ENCODE measurements at regions not wholly inside any gene's neighbourhood (a gene's known extent, or its start where the extent isn't known, plus 50 kb on each side); places are given as distances from the start of the nearest gene placed in this dataset.

DNA sequence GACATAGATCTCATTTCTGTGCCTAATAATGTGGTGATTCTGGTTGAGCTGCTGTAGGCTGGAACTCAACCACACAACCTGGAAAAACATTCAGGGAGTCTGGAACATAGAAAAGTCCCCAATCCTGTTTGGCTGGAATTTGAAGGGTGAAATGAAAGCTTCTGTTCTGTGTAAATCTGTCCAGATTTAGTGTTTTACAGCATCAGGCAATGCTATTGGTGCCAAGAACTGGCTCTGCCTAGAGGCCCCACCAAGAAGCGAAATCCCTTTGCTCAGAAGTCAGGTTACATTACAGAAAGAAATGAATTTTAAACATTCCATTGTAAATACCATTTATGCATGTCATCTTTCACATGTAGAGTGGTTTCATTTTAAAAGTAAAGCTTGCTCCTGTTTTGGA, 56.3 kb downstream of the TMEM174 start:
- TF ChIP-seq, protein P1, sequence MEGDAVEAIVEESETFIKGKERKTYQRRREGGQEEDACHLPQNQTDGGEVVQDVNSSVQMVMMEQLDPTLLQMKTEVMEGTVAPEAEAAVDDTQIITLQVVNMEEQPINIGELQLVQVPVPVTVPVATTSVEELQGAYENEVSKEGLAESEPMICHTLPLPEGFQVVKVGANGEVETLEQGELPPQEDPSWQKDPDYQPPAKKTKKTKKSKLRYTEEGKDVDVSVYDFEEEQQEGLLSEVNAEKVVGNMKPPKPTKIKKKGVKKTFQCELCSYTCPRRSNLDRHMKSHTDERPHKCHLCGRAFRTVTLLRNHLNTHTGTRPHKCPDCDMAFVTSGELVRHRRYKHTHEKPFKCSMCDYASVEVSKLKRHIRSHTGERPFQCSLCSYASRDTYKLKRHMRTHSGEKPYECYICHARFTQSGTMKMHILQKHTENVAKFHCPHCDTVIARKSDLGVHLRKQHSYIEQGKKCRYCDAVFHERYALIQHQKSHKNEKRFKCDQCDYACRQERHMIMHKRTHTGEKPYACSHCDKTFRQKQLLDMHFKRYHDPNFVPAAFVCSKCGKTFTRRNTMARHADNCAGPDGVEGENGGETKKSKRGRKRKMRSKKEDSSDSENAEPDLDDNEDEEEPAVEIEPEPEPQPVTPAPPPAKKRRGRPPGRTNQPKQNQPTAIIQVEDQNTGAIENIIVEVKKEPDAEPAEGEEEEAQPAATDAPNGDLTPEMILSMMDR (conservative IDR thresholded peaks at IDR 0.05; ENCODE audit: low read depth, low read length): no peak
- TF ChIP-seq POLR2A (IDR thresholded peaks at IDR 0.05; ENCODE audit: low read depth, low read length): no peak
- no peak for TF ChIP-seq SMC3 (IDR thresholded peaks at IDR 0.05; ENCODE audit: low read depth, low read length)
- TF ChIP-seq MAFK (IDR thresholded peaks at IDR 0.05; ENCODE audit: low read depth, low read length): no peak
- no peak for TF ChIP-seq NFE2L2 (IDR thresholded peaks at IDR 0.05; ENCODE audit: low read depth, low read length)
- no peak for TF ChIP-seq BHLHE40 (IDR thresholded peaks at IDR 0.05; ENCODE audit: low read depth, low read length)

Measured in IMR-90 (cell line).